HG03432 (cell line): ENCODE measurements at regions not wholly inside any gene's neighbourhood (a gene's known extent, or its start where the extent isn't known, plus 50 kb on each side); places are given as distances from the start of the nearest gene placed in this dataset.
"Not testable (repeated sequence)": the region's sequence is repeated elsewhere in the genome, so short reads cannot be mapped to it uniquely, and the experiment has no call there.

Source experiments
- ATAC-seq: cut with Tn5 transposase; IDR thresholded peaks from one replicate; pipeline ENCODE4 v1.9.1; 2021; ENCODE audit warnings: mild to moderate bottlenecking, moderate library complexity; ENCODE audit not compliant: unreplicated experiment

GRCh38 chr3:35296944-35297343, 342.4 kb upstream of the ARPP21 start:
- ATAC-seq, result not testable (repeated sequence)

DNA sequence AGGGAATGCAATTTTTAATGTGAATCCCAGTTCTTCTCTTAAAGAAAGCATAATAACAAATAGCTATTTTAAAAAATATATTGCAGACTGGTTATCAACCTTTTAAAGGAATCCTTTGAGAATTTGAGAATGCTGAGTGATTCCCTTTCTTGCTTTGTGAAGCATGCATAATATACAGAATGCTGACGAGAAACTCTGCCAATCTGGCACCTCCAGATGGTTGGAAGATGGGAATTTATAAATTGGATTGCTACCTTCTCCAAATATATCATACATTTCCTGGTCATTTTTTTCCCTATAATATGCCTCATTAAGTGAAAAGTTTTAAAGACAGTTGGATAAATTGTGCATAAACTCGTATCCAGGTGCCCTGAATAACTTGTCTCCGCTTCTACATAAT, 333.9 kb upstream of the ARPP21 start:
- ATAC-seq, result no peak

GRCh38 chr3:35307296-35307695, 332.0 kb upstream of the ARPP21 start:
- ATAC-seq, result no peak

- not testable (repeated sequence) for ATAC-seq
These were observed 322.5 kb upstream of the ARPP21 start for GRCh38 chr3:35316841-35317240.

DNA sequence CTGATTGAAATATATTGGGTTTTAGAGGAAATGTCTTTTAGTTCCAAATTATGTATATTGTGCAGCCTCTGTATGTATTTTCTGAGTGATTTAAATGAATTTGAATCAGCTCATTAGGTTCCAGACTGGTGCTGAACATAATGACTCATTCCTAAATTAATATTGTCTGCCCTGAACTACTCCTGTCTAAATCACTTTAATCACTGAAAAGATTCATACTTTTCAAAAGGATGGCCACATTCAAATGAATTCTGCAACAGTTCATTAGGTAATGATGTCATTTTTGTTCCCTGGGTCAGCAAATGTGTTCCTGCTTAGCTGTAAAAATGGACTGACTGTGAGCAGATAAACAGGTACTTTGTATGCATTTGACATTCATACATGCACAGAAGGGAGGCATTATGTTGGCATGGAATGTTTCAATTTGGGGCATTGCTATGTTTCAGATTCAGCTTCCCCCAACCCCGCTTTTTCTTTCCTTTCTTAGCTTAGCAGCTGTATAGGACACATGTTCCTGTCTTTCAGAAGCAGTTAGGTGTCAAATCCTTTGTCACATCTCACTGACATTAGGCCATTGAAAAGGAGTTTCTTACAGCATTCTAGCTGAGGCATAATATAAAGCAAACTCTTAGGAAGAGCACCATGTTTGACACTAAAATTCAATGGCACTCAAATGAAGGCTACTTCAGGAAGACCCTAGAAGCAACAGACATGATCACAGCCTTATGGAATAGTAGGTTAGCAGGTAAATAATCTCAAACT, 318.5 kb upstream of the ARPP21 start:
- no peak for ATAC-seq

- ATAC-seq, result no peak
These were observed 317.3 kb upstream of the ARPP21 start for GRCh38 chr3:35322070-35322469.

GRCh38 chr3:35335703-35336102, 303.6 kb upstream of the ARPP21 start:
- ATAC-seq, result peak; percentile 79

GRCh38 chr3:35336601-35337000, 302.7 kb upstream of the ARPP21 start:
- ATAC-seq, result no peak

DNA sequence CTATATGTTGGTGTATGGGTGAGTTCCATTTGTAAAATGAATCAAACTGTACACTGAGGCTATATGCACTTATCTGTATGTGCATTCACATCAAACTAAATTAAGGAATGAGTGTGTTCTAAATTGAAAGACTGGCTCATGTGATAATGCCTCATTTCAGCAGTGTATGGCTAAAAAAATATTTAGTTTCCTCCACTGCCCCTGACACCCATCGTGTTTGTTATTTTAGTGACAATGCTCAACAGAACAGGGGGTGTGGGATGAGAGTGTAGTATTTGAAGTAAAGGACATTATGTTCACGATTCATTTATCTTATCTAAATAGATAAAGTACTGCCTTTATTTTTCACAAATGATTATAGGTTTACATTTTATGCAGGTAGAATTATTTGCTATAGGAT, 301.1 kb upstream of the ARPP21 start:
- ATAC-seq, result no peak

GRCh38 chr3:35380196-35380595, 259.1 kb upstream of the ARPP21 start:
- ATAC-seq, result no peak

DNA sequence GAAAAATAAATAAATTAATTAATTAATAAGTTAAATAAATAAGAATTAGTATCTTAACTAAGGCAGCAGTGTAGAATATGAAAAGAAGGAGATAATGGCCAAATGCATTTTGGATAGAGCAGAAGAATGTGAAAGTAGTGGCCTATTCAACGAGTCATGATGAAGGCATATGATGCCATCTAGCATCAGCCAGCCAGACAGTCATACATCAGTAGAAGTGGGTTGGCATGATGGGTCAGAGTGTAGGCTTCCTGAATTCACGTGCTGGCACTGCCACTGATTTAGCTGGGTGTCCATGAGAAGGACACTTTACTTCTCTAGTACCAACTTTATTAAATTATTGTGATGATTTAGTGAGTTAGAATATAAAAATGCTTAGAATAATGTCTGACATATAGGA, 256.1 kb upstream of the ARPP21 start:
- no peak for ATAC-seq

- no peak for ATAC-seq
These were observed 255.4 kb upstream of the ARPP21 start for GRCh38 chr3:35383719-35384555.

- ATAC-seq, result no peak
These were observed 254.1 kb upstream of the ARPP21 start for GRCh38 chr3:35385271-35385670.

DNA sequence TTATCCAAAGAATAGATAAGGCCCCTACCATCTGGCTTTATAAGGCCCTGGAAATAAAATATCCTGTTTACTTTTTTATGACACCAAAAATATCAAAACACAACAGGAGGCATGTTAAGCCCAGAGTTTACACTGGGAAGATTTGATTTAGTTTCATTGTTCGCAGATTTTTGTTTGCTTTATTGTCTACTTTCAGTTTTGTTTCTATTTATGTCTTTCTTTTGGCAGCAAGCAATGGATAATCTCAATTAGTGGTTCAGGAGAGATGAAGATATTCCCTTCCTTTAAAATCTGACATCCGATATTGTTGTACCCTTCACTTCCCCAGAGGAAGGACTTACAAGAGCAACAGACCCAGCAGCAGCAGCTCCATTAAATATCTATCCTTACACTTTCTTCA, 249.4 kb upstream of the ARPP21 start:
- no peak for ATAC-seq

DNA sequence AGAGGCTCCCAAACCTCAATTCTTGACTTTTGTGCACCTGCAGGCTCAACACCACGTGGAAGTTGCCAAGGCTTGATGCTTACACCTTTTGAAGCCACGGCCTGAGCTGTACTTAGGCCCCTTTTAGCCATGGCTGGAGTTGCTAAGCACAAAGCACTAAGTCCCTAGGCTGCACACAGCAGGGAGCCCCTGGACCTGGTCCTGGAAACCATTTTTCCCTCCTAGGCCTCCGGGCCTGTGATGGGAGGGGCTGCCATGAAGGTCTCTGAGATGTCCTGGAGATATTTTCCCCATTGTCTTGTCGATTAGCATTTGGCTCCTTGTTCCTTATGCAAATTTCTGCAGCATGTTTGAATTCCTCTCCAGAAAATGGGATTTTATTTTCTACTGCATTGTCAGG, 247.1 kb upstream of the ARPP21 start:
- no peak for ATAC-seq

DNA sequence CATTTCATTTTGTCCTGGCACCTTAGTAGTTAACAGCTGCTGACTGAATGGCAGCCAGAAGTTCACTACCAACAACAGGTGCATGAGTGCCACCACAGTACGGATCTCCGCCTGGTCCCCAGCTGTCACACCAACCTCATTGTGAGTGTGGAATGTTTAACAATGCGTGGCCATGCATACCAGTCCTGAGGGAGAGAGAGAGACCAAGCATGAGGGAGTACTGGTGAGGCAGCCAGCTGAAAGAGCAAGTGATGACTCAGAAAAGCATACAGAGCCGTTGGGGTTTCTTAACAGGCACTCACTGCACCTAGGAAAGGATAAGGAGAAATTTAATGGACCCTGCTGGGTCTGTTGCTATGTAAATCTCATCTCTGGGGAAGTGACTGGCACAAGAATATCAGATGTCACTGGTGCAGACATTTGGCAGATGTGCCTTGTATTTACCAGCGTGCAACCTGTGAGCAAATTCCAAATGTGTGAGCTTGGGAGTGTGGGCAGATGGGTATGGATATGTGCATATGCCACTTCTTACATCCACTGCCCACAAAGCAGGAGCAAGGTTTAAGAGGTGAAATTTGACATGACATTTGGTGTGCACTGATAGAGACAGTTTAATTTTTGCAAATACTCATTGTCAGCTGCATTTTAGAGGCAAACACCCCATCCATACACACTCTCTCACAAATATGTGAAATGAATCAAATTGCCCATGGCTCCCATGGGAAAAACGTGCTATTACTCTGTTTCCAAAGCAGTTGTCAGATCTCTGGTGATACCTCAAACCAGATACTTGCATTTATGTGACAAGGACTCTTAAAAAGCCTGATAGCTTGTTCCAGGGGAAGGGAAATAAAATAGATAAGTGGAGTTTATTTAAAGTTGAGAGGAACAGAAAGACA, 245.2 kb upstream of the ARPP21 start:
- ATAC-seq, result no peak

DNA sequence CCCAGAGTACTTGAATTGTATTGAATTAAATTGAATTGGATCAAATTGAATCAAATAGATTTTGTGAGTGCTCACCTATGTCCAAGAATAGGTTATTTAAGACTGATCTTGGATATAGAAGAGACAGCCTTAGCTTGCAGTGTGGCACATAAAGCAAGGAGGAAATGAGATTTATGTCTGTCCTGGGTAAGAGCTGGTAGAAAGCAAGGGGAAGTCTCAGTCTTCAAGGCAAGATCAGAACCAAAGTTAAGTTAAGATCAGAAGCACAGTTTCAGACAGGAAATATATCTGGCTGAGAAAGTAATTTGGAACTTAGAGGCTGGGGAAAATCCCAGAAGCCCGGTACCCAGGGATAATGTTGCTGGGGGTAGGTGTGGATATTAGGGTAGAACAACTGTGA, 244.4 kb upstream of the ARPP21 start:
- no peak for ATAC-seq

DNA sequence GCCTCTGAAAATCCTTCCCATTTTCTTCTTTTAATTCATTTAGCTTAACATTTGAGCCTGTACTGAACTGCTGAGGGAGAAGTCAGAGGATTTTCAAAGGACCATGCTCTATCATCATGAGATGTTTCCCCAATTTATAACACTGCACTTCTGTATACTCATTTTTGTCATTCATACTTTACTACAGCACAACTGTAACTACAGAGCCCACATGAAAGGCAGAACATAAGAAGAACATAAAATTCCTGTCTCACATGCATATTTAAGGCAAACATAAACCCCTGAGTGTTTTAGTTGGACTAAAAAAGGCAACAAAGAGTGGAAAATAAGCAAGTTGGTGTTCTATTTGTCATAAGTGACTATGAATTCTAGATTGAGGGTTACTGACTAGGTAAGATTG, 237.7 kb upstream of the ARPP21 start:
- no peak for ATAC-seq

- ATAC-seq, result no peak
These were observed 234.8 kb upstream of the ARPP21 start for GRCh38 chr3:35404571-35404970.

- no peak for ATAC-seq
These were observed 230.4 kb upstream of the ARPP21 start for GRCh38 chr3:35408882-35409281.

- no peak for ATAC-seq
These were observed 229.3 kb upstream of the ARPP21 start for GRCh38 chr3:35409991-35410390.
